ENCODE measurements at regions not wholly inside any gene's neighbourhood (a gene's known extent, or its start where the extent isn't known, plus 50 kb on each side); places are given as distances from the start of the nearest gene placed in this dataset.

- H2BK120ac ChIP-seq (ENCODE audit: insufficient read depth, low read length, poor library complexity) = no peak overlapping the region
- no peak overlapping the region for H2AFZ ChIP-seq (ENCODE audit: insufficient read depth, low read length, poor library complexity)
- no peak overlapping the region for H3K4me3 ChIP-seq (ENCODE audit: low read depth, low read length)
- no peak overlapping the region for H3K4ac ChIP-seq (ENCODE audit: low read depth, low read length)
- no peak overlapping the region for H3K4me2 ChIP-seq (ENCODE audit: low read length)
- H2AK5ac ChIP-seq (ENCODE audit: low read length) = no peak overlapping the region
- H3K18ac ChIP-seq (ENCODE audit: low read length) = no peak overlapping the region
- H3K79me2 ChIP-seq (ENCODE audit: control insufficient read depth, insufficient read depth, low read length, poor library complexity) = no peaks in the 10 kb centered on the region
- no peak overlapping the region for H4K12ac ChIP-seq (ENCODE audit: low read depth, low read length)
- peaks cover 7 to 10% of the 10 kb centered on the region in 2 experiments for H3K4me1 ChIP-seq (ENCODE audit: control insufficient read depth in 1 of 2, insufficient read depth in 2 of 2, low read length in 2 of 2)
- no CpG with 5 or more reads among the region's 4 CpGs for WGBS (ENCODE audit: extremely low coverage, insufficient coverage, insufficient read length)
- no peak overlapping the region for H2BK5ac ChIP-seq (ENCODE audit: low read depth, low read length, poor library complexity)
- no peaks in the 10 kb centered on the region for H3K27me3 ChIP-seq (ENCODE audit: insufficient read depth, low read length)
- H3K27ac ChIP-seq (ENCODE audit: low read depth, low read length) = no peak overlapping the region
- H3K9ac ChIP-seq (ENCODE audit: low read length) = no peak overlapping the region
- no peak overlapping the region for H3K14ac ChIP-seq (ENCODE audit: low read length)
- peaks cover 7% of the 10 kb centered on the region for H3K79me1 ChIP-seq (ENCODE audit: low read length)
- no peak overlapping the region for H4K8ac ChIP-seq (ENCODE audit: low read depth, low read length)
- H3K9me3 ChIP-seq (ENCODE audit: insufficient read depth, low read depth, low read length) = no peaks in the 10 kb centered on the region
- no peak overlapping the region for H3K23ac ChIP-seq (ENCODE audit: low read length)
- DNase-seq = no peak
- no peaks in the 10 kb centered on the region for H3K36me3 ChIP-seq (ENCODE audit: control insufficient read depth in 1 of 2, insufficient read depth in 2 of 2, low read length in 2 of 2)
- H4K91ac ChIP-seq (ENCODE audit: low read depth, low read length) = no peak overlapping the region
- no peak overlapping the region for H2BK12ac ChIP-seq (ENCODE audit: low read length)
Measured at GRCh38 chr3:194276768-194277103, 74.4 kb downstream of the CPN2 start.

GRCh38 chr3:194277104-194277785, 73.9 kb downstream of the CPN2 start:
- no CpG with 5 or more reads among the region's 16 CpGs for WGBS (ENCODE audit: extremely low coverage, insufficient coverage, insufficient read length)

GRCh38 chr3:194277786-194278130, 73.4 kb downstream of the CPN2 start:
- Histone ChIP-seq H2AFZ (ENCODE audit: insufficient read depth, low read length, poor library complexity) (peak overlapping the region; percentile 32), H2BK5ac (ENCODE audit: low read depth, low read length, poor library complexity) (no peak overlapping the region), H3K27me3 (ENCODE audit: insufficient read depth, low read length) (no peaks in the 10 kb centered on the region), H3K4me3 (ENCODE audit: low read depth, low read length) (no peak overlapping the region), H2AK5ac (ENCODE audit: low read length) (peak overlapping the region; percentile 24), H3K4me2 (ENCODE audit: low read length) (no peak overlapping the region), H3K4ac (ENCODE audit: low read depth, low read length) (no peak overlapping the region), H3K79me2 (ENCODE audit: control insufficient read depth, insufficient read depth, low read length, poor library complexity) (no peaks in the 10 kb centered on the region), H3K27ac (ENCODE audit: low read depth, low read length) (no peak overlapping the region), H3K18ac (ENCODE audit: low read length) (no peak overlapping the region), H4K12ac (ENCODE audit: low read depth, low read length) (no peak overlapping the region), H4K8ac (ENCODE audit: low read depth, low read length) (no peak overlapping the region), H3K36me3 (ENCODE audit: control insufficient read depth in 1 of 2, insufficient read depth in 2 of 2, low read length in 2 of 2) (no peaks in the 10 kb centered on the region), H3K9ac (ENCODE audit: low read length) (no peak overlapping the region), H3K23ac (ENCODE audit: low read length) (no peak overlapping the region), H2BK120ac (ENCODE audit: insufficient read depth, low read length, poor library complexity) (peak overlapping the region; percentile 21), H3K4me1 (ENCODE audit: control insufficient read depth in 1 of 2, insufficient read depth in 2 of 2, low read length in 2 of 2) (peaks cover 7 to 10% of the 10 kb centered on the region in 2 experiments), H3K79me1 (ENCODE audit: low read length) (peaks cover 5% of the 10 kb centered on the region), H3K14ac (ENCODE audit: low read length) (peak overlapping the region; percentile 20), H2BK12ac (ENCODE audit: low read length) (no peak overlapping the region), H3K9me3 (ENCODE audit: insufficient read depth, low read depth, low read length) (no peaks in the 10 kb centered on the region), H4K91ac (ENCODE audit: low read depth, low read length) (peak overlapping the region; percentile 16)
- DNase-seq = no peak
- no CpG with 5 or more reads among the region's 6 CpGs for WGBS (ENCODE audit: extremely low coverage, insufficient coverage, insufficient read length)

More at GRCh38 chr3:194277104-194277785, 73.9 kb downstream of the CPN2 start:
- H2AK5ac ChIP-seq (ENCODE audit: low read length) = peak overlapping the region; percentile 40
- H4K12ac ChIP-seq (ENCODE audit: low read depth, low read length) = no peak overlapping the region
- H3K14ac ChIP-seq (ENCODE audit: low read length) = no peak overlapping the region
- H3K4me3 ChIP-seq (ENCODE audit: low read depth, low read length) = no peak overlapping the region
- no peak for DNase-seq
- H3K4me1 ChIP-seq (ENCODE audit: control insufficient read depth in 1 of 2, insufficient read depth in 2 of 2, low read length in 2 of 2) = peaks cover 7 to 10% of the 10 kb centered on the region in 2 experiments
- no peak overlapping the region for H3K4ac ChIP-seq (ENCODE audit: low read depth, low read length)
- no peak overlapping the region for H3K27ac ChIP-seq (ENCODE audit: low read depth, low read length)
- no peaks in the 10 kb centered on the region for H3K36me3 ChIP-seq (ENCODE audit: control insufficient read depth in 1 of 2, insufficient read depth in 2 of 2, low read length in 2 of 2)
- H3K27me3 ChIP-seq (ENCODE audit: insufficient read depth, low read length) = no peaks in the 10 kb centered on the region
- no peak overlapping the region for H3K23ac ChIP-seq (ENCODE audit: low read length)
- peak overlapping the region; percentile 32 for H2AFZ ChIP-seq (ENCODE audit: insufficient read depth, low read length, poor library complexity)
- no peak overlapping the region for H4K8ac ChIP-seq (ENCODE audit: low read depth, low read length)
- H3K4me2 ChIP-seq (ENCODE audit: low read length) = no peak overlapping the region
- peak overlapping the region; percentile 16 for H4K91ac ChIP-seq (ENCODE audit: low read depth, low read length)
- peak overlapping the region; percentile 21 for H2BK120ac ChIP-seq (ENCODE audit: insufficient read depth, low read length, poor library complexity)
- H3K79me1 ChIP-seq (ENCODE audit: low read length) = peaks cover 5% of the 10 kb centered on the region
- H3K9ac ChIP-seq (ENCODE audit: low read length) = no peak overlapping the region
- no peaks in the 10 kb centered on the region for H3K9me3 ChIP-seq (ENCODE audit: insufficient read depth, low read depth, low read length)
- H2BK5ac ChIP-seq (ENCODE audit: low read depth, low read length, poor library complexity) = no peak overlapping the region
- H3K18ac ChIP-seq (ENCODE audit: low read length) = no peak overlapping the region
- peak overlapping the region; percentile 12 for H2BK12ac ChIP-seq (ENCODE audit: low read length)
- H3K79me2 ChIP-seq (ENCODE audit: control insufficient read depth, insufficient read depth, low read length, poor library complexity) = no peaks in the 10 kb centered on the region

GRCh38 chr3:194278186-194278845, 72.8 kb downstream of the CPN2 start:
- Histone ChIP-seq H2BK5ac (ENCODE audit: low read depth, low read length, poor library complexity) (no peak overlapping the region), H3K4ac (ENCODE audit: low read depth, low read length) (no peak overlapping the region), H3K9ac (ENCODE audit: low read length) (no peak overlapping the region), H2BK120ac (ENCODE audit: insufficient read depth, low read length, poor library complexity) (no peak overlapping the region), H4K12ac (ENCODE audit: low read depth, low read length) (no peak overlapping the region), H2AFZ (ENCODE audit: insufficient read depth, low read length, poor library complexity) (no peak overlapping the region), H3K4me3 (ENCODE audit: low read depth, low read length) (no peak overlapping the region), H3K79me2 (ENCODE audit: control insufficient read depth, insufficient read depth, low read length, poor library complexity) (no peaks in the 10 kb centered on the region), H3K23ac (ENCODE audit: low read length) (no peak overlapping the region), H3K36me3 (ENCODE audit: control insufficient read depth in 1 of 2, insufficient read depth in 2 of 2, low read length in 2 of 2) (no peaks in the 10 kb centered on the region), H3K14ac (ENCODE audit: low read length) (no peak overlapping the region), H4K91ac (ENCODE audit: low read depth, low read length) (no peak overlapping the region), H3K4me1 (ENCODE audit: control insufficient read depth in 1 of 2, insufficient read depth in 2 of 2, low read length in 2 of 2) (peaks cover 7 to 10% of the 10 kb centered on the region in 2 experiments), H3K79me1 (ENCODE audit: low read length) (peaks cover 5% of the 10 kb centered on the region), H3K4me2 (ENCODE audit: low read length) (no peak overlapping the region), H2BK12ac (ENCODE audit: low read length) (peak overlapping the region; percentile 27), H3K9me3 (ENCODE audit: insufficient read depth, low read depth, low read length) (no peaks in the 10 kb centered on the region), H3K27ac (ENCODE audit: low read depth, low read length) (no peak overlapping the region), H3K27me3 (ENCODE audit: insufficient read depth, low read length) (no peaks in the 10 kb centered on the region), H2AK5ac (ENCODE audit: low read length) (no peak overlapping the region), H4K8ac (ENCODE audit: low read depth, low read length) (no peak overlapping the region), H3K18ac (ENCODE audit: low read length) (no peak overlapping the region)
- DNase-seq = no peak
- WGBS (ENCODE audit: extremely low coverage, insufficient coverage, insufficient read length) = no CpG with 5 or more reads among the region's 9 CpGs

All from trophoblast cell (in vitro differentiated cells and primary cell).